GM19372 (cell line): ENCODE measurements at regions not wholly inside any gene's neighbourhood (a gene's known extent, or its start where the extent isn't known, plus 50 kb on each side); places are given as distances from the start of the nearest gene placed in this dataset.

ENCODE experiments used
- ATAC-seq: cut with Tn5 transposase; IDR thresholded peaks from one replicate; pipeline ENCODE4 v1.9.1; 2021; ENCODE audit warnings: mild to moderate bottlenecking, low read depth, moderate library complexity; ENCODE audit not compliant: unreplicated experiment

- ATAC-seq: no peak
Observed at GRCh38 chr13:102940143-102940542, 94.3 kb downstream of the ERCC5 start.

- no peak for ATAC-seq
Observed at GRCh38 chr13:102935896-102936321, 90.1 kb downstream of the ERCC5 start.

GRCh38 chr13:102933523-102933922 is 87.7 kb downstream of the ERCC5 start:
- ATAC-seq: no peak

GRCh38 chr13:102933122-102933521 is 87.3 kb downstream of the ERCC5 start:
- ATAC-seq: no peak

GRCh38 chr13:102932331-102932730 is 86.5 kb downstream of the ERCC5 start:
- ATAC-seq: no peak

GRCh38 chr13:102930566-102930965 is 84.7 kb downstream of the ERCC5 start:
- no peak for ATAC-seq

GRCh38 chr13:102928941-102929675 is 83.3 kb downstream of the ERCC5 start:
- ATAC-seq: no peak
